ENCODE measurements at regions not wholly inside any gene's neighbourhood (a gene's known extent, or its start where the extent isn't known, plus 50 kb on each side); places are given as distances from the start of the nearest gene placed in this dataset.

- no peak for TF ChIP-seq ZBTB33 (IDR thresholded peaks at IDR 0.05; ENCODE audit: extremely low read depth, insufficient replicate concordance, low read length)
- no peak for TF ChIP-seq FOSL1 (IDR thresholded peaks at IDR 0.05; ENCODE audit: low read depth)
- no peak for TF ChIP-seq RAD21 (IDR thresholded peaks at IDR 0.05; ENCODE audit: low read depth)
- no peak for TF ChIP-seq ATF3 (IDR thresholded peaks at IDR 0.05)
- TF ChIP-seq SIN3A (IDR thresholded peaks at IDR 0.05; ENCODE audit: low read depth) = no peak
Observed at GRCh38 chr1:21341022-21341421, 50.8 kb upstream of the ECE1 start (continued).

- CTCF ChIA-PET = no interaction called here
- Histone ChIP-seq H3K4me1 (ENCODE audit: control insufficient read depth in 1 of 2, insufficient read depth in 2 of 2, low read length in 2 of 2) (peaks cover 37 to 55% of the 10 kb centered on the region in 2 experiments), H3K27ac (ENCODE audit: low read depth, low read length) (no peak overlapping the region), H3K9ac (ENCODE audit: low read length) (no peak overlapping the region), H3K79me2 (ENCODE audit: insufficient read depth, low read length) (peaks cover 89% of the 10 kb centered on the region), H3K4me3 (replicated peaks in 1 of 2; ENCODE audit: low read depth in 1 of 2, low read length in 2 of 2) (no peak overlapping the region), H3K36me3 (ENCODE audit: control insufficient read depth in 1 of 2, insufficient read depth in 2 of 2, low read length in 2 of 2) (no peaks in the 10 kb centered on the region), H4K20me1 (ENCODE audit: insufficient read depth) (no peaks in the 10 kb centered on the region), H3K9me3 (ENCODE audit: control insufficient read depth in 1 of 2, insufficient read depth in 1 of 2, low read depth in 1 of 2, low read length in 2 of 2) (no peaks in the 10 kb centered on the region), H3K4me2 (ENCODE audit: low read length) (peak overlapping the region; percentile 28), H3K9me2 (ENCODE audit: insufficient read depth) (no peaks in the 10 kb centered on the region), H3K27me3 (ENCODE audit: insufficient read depth, low read length) (no peaks in the 10 kb centered on the region), H2AFZ (ENCODE audit: low read depth, low read length, poor library complexity, severe bottlenecking) (no peak overlapping the region)
- TF ChIP-seq ZNF274 (IDR thresholded peaks at IDR 0.05; ENCODE audit: low read depth, low read length) (no peak), ATF3 (IDR thresholded peaks at IDR 0.05) (no peak), SIN3A (IDR thresholded peaks at IDR 0.05; ENCODE audit: low read depth) (no peak), JUND (IDR thresholded peaks at IDR 0.05) (no peak), POLR2A (IDR thresholded peaks at IDR 0.05; ENCODE audit: borderline replicate concordance, extremely low read depth, insufficient read depth, insufficient read length) (no peak), SP1 (IDR thresholded peaks at IDR 0.05; ENCODE audit: low read depth) (no peak), SRF (IDR thresholded peaks at IDR 0.05; ENCODE audit: low read depth) (no peak), CEBPB (IDR thresholded peaks at IDR 0.05; ENCODE audit: low read depth) (no peak), CTCF (IDR thresholded peaks at IDR 0.05 in 2 of 3, conservative IDR thresholded peaks at IDR 0.05 in 1 of 3; ENCODE audit: borderline replicate concordance in 1 of 3, insufficient read depth in 1 of 3, low read depth in 2 of 3, low read length in 2 of 3) (no peak), ZFX (IDR thresholded peaks at IDR 0.05) (no peak), YY1 (IDR thresholded peaks at IDR 0.05; ENCODE audit: extremely low read depth, insufficient replicate concordance, low read depth, low read length) (no peak), EZH2 (IDR thresholded peaks at IDR 0.05) (no peak), REST (IDR thresholded peaks at IDR 0.05; ENCODE audit: low read depth) (no peak), EGR1 (IDR thresholded peaks at IDR 0.05; ENCODE audit: low read depth) (no peak), CBX3 (IDR thresholded peaks at IDR 0.05; ENCODE audit: low read depth) (no peak)
- ATAC-seq = peak; percentile 39
- no peak for DNase-seq (ENCODE audit: low read depth, low spot score)
- intact Hi-C loops (cut with micrococcal nuclease) = no loop called here
- RAD21 ChIA-PET (ENCODE audit: low non-redundant PET in 1 of 2, low total read pairs in 2 of 2, uncharacterized antibody in 2 of 2, unreplicated experiment in 2 of 2) = no interaction called here
- POLR2A ChIA-PET = no interaction called here
- BruUV-seq (replicated peaks) = no TSS peak
Observed at GRCh38 chr1:21340230-21340945, 50.1 kb upstream of the ECE1 start.
